Stomach (tissue), 4 donors: ENCODE measurements at regions not wholly inside any gene's neighbourhood (a gene's known extent, or its start where the extent isn't known, plus 50 kb on each side); places are given as distances from the start of the nearest gene placed in this dataset.

Experiments used
- EP300 ChIP-seq: sonication (generic); formaldehyde crosslinking; IDR thresholded peaks from one replicate; pipeline ENCODE4 v1.6.1; 2017; ENCODE audit warnings: antibody characterized with exemption
- POLR2A ChIP-seq, 4 donors: fragments of 450-650 bp; IDR thresholded peaks; one replicate each; pipeline ENCODE4 v1.6.1; 2016; ENCODE audit warnings: antibody characterized with exemption in 4 of 4, control low read depth in 2 of 4, mild to moderate bottlenecking in 1 of 4, moderate library complexity in 1 of 4
- POLR2AphosphoS5 ChIP-seq, 3 donors: sonication (generic); formaldehyde crosslinking; IDR thresholded peaks; one replicate each; pipeline ENCODE4 v1.6.1; 2016; ENCODE audit warnings: antibody characterized with exemption in 3 of 3
- TF ChIP-seq, protein P1 (sequence below), 7 experiments: fragments of 450-650 bp in 4 of 7; fragments of 200-600 bp in 3 of 7; sonication (generic) in 3 of 7; IDR thresholded peaks; one replicate each; pipeline ENCODE4 v1.5.1; 2016 to 2019; ENCODE audit warnings: antibody characterized with exemption in 7 of 7, control low read depth in 2 of 7, mild to moderate bottlenecking in 1 of 7

DNA sequence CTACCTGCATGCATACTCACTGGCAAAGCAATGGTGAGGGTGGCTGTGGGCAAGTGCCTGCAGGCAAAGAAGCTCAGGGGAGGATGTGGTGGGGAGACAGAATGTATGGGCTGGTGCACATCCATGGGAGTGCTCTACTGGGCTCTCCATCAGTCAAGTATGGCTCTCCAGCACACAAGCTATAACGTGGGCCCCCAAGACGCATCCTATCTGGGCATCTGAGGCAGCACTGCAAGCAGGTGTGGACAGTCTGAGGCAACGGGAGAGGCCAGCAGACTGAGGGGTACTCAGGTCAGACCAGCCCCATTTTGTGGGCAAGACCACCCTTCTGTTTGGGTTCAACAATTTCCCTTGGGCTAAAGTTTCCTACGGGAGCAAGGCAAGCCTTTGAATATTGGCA, 1227.8 kb downstream of the FAM133A start:
- TF ChIP-seq EP300 = no peak
- TF ChIP-seq POLR2A (IDR thresholded peaks at IDR 0.05) = no peak
- TF ChIP-seq, protein P1, sequence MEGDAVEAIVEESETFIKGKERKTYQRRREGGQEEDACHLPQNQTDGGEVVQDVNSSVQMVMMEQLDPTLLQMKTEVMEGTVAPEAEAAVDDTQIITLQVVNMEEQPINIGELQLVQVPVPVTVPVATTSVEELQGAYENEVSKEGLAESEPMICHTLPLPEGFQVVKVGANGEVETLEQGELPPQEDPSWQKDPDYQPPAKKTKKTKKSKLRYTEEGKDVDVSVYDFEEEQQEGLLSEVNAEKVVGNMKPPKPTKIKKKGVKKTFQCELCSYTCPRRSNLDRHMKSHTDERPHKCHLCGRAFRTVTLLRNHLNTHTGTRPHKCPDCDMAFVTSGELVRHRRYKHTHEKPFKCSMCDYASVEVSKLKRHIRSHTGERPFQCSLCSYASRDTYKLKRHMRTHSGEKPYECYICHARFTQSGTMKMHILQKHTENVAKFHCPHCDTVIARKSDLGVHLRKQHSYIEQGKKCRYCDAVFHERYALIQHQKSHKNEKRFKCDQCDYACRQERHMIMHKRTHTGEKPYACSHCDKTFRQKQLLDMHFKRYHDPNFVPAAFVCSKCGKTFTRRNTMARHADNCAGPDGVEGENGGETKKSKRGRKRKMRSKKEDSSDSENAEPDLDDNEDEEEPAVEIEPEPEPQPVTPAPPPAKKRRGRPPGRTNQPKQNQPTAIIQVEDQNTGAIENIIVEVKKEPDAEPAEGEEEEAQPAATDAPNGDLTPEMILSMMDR (IDR thresholded peaks at IDR 0.05) = no peak
- TF ChIP-seq POLR2AphosphoS5 (IDR thresholded peaks at IDR 0.05) = no peak
